K562 (cell line): ENCODE measurements at regions not wholly inside any gene's neighbourhood (a gene's known extent, or its start where the extent isn't known, plus 50 kb on each side); places are given as distances from the start of the nearest gene placed in this dataset.

Experiments used
- AFF4 ChIP-seq: sonication (generic); formaldehyde crosslinking; IDR thresholded peaks from 2 replicates; pipeline ENCODE4 v1.8.0; 2023; ENCODE audit warnings: mild to moderate bottlenecking, missing genetic modification reagents
- RBM14 ChIP-seq: fragments of 200-400 bp; formaldehyde crosslinking; IDR thresholded peaks from 2 replicates; pipeline ENCODE4 v1.6.1; 2018; ENCODE audit warnings: low read depth, mild to moderate bottlenecking, low read length, moderate library complexity, borderline replicate concordance; ENCODE audit not compliant: insufficient read depth
- RREB1 ChIP-seq: fragments of 250-450 bp; sonication (Bioruptor Pico); IDR thresholded peaks from 2 replicates; pipeline ENCODE4 v1.4.0; 2020
- SP2 ChIP-seq: IDR thresholded peaks from 2 replicates; pipeline ENCODE4 v1.6.1; 2011; ENCODE audit warnings: mild to moderate bottlenecking, low read depth, low read length, moderate library complexity; ENCODE audit not compliant: poor library complexity, severe bottlenecking; ENCODE audit errors: extremely low read depth

- TF ChIP-seq RBM14 (no peak), SP2 (no peak), RREB1 (CRISPR knock-in tag) (no peak), AFF4 (no peak)
These were observed 505.0 kb downstream of the TECRL start (continued) for GRCh38 chr4:63904201-63904600.
